ENCODE measurements at regions not wholly inside any gene's neighbourhood (a gene's known extent, or its start where the extent isn't known, plus 50 kb on each side); places are given as distances from the start of the nearest gene placed in this dataset.
"Not testable (repeated sequence)": the region's sequence is repeated elsewhere in the genome, so short reads cannot be mapped to it uniquely, and the experiment has no call there.

- not testable (repeated sequence) for DNase-seq (ENCODE audit: extremely low read depth, low read depth)
These were observed 1372.6 kb downstream of the FOXD4L5 start for GRCh38 chr9:63912451-63912850.

- not testable (repeated sequence) for DNase-seq (ENCODE audit: extremely low read depth, low read depth)
These were observed 1375.9 kb downstream of the FOXD4L5 start for GRCh38 chr9:63909076-63909475.

- DNase-seq (ENCODE audit: extremely low read depth, low read depth): not testable (repeated sequence)
These were observed 1385.3 kb downstream of the FOXD4L5 start for GRCh38 chr9:63899637-63900190.

GRCh38 chr9:63881386-63881785, 1403.6 kb downstream of the FOXD4L5 start:
- not testable (repeated sequence) for DNase-seq (ENCODE audit: extremely low read depth, low read depth)

DNA sequence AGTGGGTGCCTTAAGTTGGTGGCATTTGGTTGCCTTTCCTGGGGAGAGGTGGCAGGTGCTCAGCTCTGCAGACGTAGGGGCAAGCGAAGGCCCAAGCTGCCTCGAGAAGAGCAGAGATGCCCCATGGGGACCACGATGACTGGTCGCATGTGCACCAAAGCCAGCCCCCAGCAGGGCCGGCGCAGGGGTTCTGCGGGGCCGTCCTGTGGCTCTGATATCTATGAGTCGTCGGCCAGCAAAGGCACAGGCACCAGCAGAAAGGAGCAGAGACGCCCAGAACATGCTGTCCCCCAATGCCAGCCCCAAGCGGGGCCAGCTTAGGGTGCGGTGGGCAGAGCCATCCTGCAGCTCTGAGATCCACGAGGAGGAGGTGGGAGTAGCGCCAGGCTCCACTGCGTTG, 1408.6 kb downstream of the FOXD4L5 start:
- not testable (repeated sequence) for DNase-seq (ENCODE audit: extremely low read depth, low read depth)

DNA sequence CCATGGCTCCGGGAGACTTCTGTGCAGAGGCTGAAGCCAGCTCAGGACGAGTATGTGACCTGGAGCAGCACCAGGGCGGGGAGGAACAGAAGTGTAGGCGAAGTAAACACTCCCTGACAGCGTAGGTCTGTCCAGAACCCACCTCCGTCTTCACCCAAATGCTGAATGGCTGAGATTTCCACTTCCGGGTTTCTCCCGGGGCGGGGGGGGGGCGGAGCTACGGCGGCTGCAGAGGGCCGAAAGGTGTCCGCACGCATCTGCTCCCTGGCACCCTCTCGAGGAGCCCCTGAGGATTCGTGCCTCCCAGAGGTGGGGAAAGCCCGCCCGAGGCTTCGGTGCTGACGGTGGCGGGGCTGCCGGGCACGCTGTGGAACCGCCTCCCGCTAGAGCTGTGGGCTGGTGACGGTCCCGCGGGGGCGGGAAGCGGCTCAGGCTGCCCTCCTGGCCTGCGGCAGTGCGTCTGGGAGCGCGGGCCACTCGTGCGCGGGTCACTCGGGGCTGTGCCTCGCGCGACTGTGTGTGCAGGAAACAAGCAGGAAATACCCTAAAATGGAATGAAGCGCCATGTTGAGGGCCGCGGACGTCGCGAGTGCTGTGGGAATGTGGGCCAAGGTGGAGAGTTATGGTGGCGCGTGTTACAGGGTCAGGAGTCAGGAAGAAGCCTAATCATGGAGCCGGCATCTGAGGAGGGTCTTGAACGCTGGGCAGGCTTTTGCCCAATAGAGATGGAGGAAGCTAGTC, 1425.4 kb downstream of the FOXD4L5 start:
- TF ChIP-seq, protein P1, sequence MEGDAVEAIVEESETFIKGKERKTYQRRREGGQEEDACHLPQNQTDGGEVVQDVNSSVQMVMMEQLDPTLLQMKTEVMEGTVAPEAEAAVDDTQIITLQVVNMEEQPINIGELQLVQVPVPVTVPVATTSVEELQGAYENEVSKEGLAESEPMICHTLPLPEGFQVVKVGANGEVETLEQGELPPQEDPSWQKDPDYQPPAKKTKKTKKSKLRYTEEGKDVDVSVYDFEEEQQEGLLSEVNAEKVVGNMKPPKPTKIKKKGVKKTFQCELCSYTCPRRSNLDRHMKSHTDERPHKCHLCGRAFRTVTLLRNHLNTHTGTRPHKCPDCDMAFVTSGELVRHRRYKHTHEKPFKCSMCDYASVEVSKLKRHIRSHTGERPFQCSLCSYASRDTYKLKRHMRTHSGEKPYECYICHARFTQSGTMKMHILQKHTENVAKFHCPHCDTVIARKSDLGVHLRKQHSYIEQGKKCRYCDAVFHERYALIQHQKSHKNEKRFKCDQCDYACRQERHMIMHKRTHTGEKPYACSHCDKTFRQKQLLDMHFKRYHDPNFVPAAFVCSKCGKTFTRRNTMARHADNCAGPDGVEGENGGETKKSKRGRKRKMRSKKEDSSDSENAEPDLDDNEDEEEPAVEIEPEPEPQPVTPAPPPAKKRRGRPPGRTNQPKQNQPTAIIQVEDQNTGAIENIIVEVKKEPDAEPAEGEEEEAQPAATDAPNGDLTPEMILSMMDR (IDR thresholded peaks at IDR 0.05; ENCODE audit: low read depth, low read length): no peak
- DNase-seq (ENCODE audit: extremely low read depth, low read depth): no peak

DNA sequence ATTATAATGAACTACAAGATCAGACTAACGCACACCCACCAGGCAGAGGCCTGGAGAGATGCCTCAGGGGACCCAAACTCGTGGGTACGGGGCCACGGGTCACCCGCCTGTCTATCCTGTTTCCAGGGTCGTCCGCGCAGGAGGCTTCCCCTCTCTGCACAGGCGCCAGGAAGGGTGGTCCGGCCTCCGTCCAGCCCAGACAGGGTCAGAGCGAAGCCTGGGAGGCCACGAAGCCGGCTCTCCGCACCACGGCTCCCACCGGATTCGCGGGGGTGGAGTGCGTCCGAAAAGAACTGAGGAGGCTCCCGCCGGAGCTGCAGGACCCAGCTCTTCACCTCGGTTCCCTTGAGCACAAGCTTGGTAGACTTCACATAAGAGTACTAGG, 1425.9 kb downstream of the FOXD4L5 start:
- not testable (repeated sequence) for DNase-seq (ENCODE audit: extremely low read depth, low read depth)

DNA sequence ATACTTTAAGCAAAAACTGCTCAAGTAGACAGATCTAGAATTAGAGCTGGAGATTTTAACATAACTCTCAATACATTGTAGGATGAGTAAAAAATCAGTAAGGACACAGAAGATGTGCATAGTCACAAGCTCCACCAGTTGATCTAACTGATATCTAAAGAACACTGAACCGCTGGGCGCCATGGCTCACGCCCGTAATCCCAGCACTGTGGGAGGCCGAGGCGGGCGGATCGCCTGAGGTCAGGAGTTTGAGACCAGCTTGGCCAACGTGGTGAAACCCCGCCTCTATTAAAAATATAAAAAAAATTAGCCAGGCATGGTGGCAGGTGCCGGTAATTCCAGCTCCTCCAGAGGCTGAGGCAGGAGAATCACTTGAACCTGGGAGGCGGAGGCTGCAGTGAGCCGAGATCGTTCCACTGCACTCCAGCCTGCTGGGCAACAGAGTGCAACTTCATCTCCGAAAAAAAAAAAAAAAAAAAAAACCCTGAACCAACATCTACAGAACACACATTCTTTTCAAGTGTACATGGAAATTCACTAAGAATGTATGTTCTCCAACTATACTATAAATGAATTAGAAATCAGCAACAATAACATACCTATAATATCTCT, 1431.8 kb downstream of the FOXD4L5 start:
- not testable (repeated sequence) for DNase-seq (ENCODE audit: extremely low read depth, low read depth)

GRCh38 chr9:63824804-63825203, 1460.2 kb downstream of the FOXD4L5 start:
- not testable (repeated sequence) for DNase-seq (ENCODE audit: extremely low read depth, low read depth)

DNA sequence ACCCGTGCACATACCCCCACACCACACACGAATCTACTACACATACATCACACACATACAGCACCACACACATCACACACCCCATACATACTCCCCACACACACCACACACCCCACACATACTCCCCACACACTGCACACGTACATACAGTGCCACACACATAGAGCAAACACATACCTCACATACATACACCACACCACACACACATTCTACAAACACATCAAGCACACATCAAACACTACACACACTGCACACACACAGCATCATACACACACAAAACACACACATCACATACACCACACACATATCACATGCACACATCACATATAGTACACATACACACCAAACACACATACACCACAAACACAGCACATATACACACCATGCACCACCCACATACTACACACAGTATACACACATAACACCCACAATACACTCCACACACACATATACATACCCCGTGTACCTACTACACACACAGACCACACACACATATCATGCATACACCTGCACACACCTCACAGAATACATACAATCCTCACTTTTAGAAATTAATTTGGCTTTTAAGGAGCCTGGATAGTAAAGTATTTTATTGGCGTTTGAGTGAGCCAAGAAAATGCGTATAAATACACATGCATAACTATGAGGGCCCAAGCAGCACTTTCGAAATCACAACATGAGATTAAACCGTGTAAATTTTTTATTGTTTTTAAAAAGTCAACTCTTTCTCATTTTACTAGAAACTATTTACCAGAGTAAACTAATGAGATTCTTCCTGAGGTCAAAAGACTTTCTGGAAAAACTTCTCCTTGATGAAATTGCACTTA, 1461.4 kb downstream of the FOXD4L5 start:
- DNase-seq (ENCODE audit: extremely low read depth, low read depth): not testable (repeated sequence)

- not testable (repeated sequence) for DNase-seq (ENCODE audit: extremely low read depth, low read depth)
These were observed 1462.2 kb downstream of the FOXD4L5 start for GRCh38 chr9:63822615-63823374.

DNA sequence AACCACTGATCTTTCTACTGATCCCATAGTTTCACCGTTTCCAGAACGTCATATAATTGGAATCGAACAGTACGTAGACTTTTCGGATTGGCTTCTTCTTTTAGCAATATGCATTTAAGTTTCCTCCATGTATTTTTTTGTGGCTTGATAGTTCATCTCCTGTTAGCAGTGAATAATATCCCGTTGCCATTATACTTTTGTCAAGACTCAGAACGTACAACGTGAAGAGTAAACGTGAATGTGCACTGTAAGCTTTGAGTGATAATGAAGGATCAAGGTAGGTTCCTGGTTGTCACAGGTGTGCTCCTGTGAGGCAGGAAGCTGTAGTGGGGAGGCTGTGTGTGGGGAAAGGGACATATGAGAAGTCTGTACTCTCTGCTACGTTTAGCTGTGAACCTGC, 1463.7 kb downstream of the FOXD4L5 start:
- DNase-seq (ENCODE audit: extremely low read depth, low read depth): not testable (repeated sequence)

GRCh38 chr9:63820882-63821281, 1464.1 kb downstream of the FOXD4L5 start:
- not testable (repeated sequence) for DNase-seq (ENCODE audit: extremely low read depth, low read depth)

GRCh38 chr9:63820383-63820782, 1464.6 kb downstream of the FOXD4L5 start:
- DNase-seq (ENCODE audit: extremely low read depth, low read depth): not testable (repeated sequence)
